Kasumi-1 (cell line): ENCODE measurements at regions not wholly inside any gene's neighbourhood (a gene's known extent, or its start where the extent isn't known, plus 50 kb on each side); places are given as distances from the start of the nearest gene placed in this dataset.
"Not testable (repeated sequence)": the region's sequence is repeated elsewhere in the genome, so short reads cannot be mapped to it uniquely, and the experiment has no call there.

Source experiments
- DNase-seq, 2 experiments: peaks; one replicate each; lab custom pipeline; 2025; lab: John Stamatoyannopoulos, UW

- no peak for DNase-seq
Observed at GRCh38 chr15:37416103-37416502, 315.8 kb upstream of the MEIS2 start.

- DNase-seq: no peak
Observed at GRCh38 chr15:37425541-37425940, 325.2 kb upstream of the MEIS2 start.

- not testable (repeated sequence) for DNase-seq
Observed at GRCh38 chr15:37427393-37427792, 327.0 kb upstream of the MEIS2 start.

GRCh38 chr15:37446921-37447320, 346.6 kb upstream of the MEIS2 start:
- DNase-seq: no peak

- no peak for DNase-seq
Observed at GRCh38 chr15:37452498-37452897, 352.1 kb upstream of the MEIS2 start.

- DNase-seq: no peak
Observed at GRCh38 chr15:37480482-37480881, 380.1 kb upstream of the MEIS2 start.

- DNase-seq: no peak
Observed at GRCh38 chr15:37481126-37481525, 380.8 kb upstream of the MEIS2 start.

- DNase-seq: no peak
Observed at GRCh38 chr15:37483779-37484178, 383.4 kb upstream of the MEIS2 start.

- no peak for DNase-seq
Observed at GRCh38 chr15:37485056-37485455, 384.7 kb upstream of the MEIS2 start.

GRCh38 chr15:37490707-37491106, 390.4 kb upstream of the MEIS2 start:
- no peak for DNase-seq

- DNase-seq: no peak
Observed at GRCh38 chr15:37516621-37517020, 416.3 kb upstream of the MEIS2 start.

GRCh38 chr15:37517191-37517895, 417.0 kb upstream of the MEIS2 start:
- no peak for DNase-seq

- DNase-seq: no peak
Observed at GRCh38 chr15:37518436-37518835, 416.0 kb upstream of the TMCO5A start.

GRCh38 chr15:37520026-37520425, 414.4 kb upstream of the TMCO5A start:
- no peak for DNase-seq

- no peak for DNase-seq
Observed at GRCh38 chr15:37520882-37521281, 413.6 kb upstream of the TMCO5A start.

GRCh38 chr15:37524601-37525000, 409.8 kb upstream of the TMCO5A start:
- DNase-seq: no peak

GRCh38 chr15:37528432-37528831, 406.0 kb upstream of the TMCO5A start:
- DNase-seq: no peak

- no peak for DNase-seq
Observed at GRCh38 chr15:37536967-37537605, 397.4 kb upstream of the TMCO5A start.

- no peak for DNase-seq
Observed at GRCh38 chr15:37537802-37538201, 396.6 kb upstream of the TMCO5A start.

GRCh38 chr15:37548116-37548515, 386.3 kb upstream of the TMCO5A start:
- no peak for DNase-seq

GRCh38 chr15:37550360-37551024, 383.9 kb upstream of the TMCO5A start:
- no peak for DNase-seq

- DNase-seq: no peak
Observed at GRCh38 chr15:37572401-37572800, 362.0 kb upstream of the TMCO5A start.

GRCh38 chr15:37574985-37575384, 359.5 kb upstream of the TMCO5A start:
- no peak for DNase-seq
